Suprapubic skin (tissue), 4 donors: ENCODE measurements at regions not wholly inside any gene's neighbourhood (a gene's known extent, or its start where the extent isn't known, plus 50 kb on each side); places are given as distances from the start of the nearest gene placed in this dataset.
A peak's percentile ranks its signal among the peaks of the same experiment; 100 is the strongest.

Experiments
- CTCF ChIP-seq, 2 donors: fragments of 200-600 bp in 1 of 2; fragments of 450-650 bp in 1 of 2; sonication (generic) in 1 of 2; IDR thresholded peaks; one replicate each; pipeline ENCODE4 v1.5.1; 2016 to 2019; ENCODE audit warnings: antibody characterized with exemption in 2 of 2, mild to moderate bottlenecking in 1 of 2, moderate library complexity in 1 of 2
- EP300 ChIP-seq: sonication (generic); formaldehyde crosslinking; IDR thresholded peaks from one replicate; pipeline ENCODE4 v1.6.1; 2017; ENCODE audit warnings: antibody characterized with exemption
- POLR2AphosphoS5 ChIP-seq, 3 donors: sonication (generic); formaldehyde crosslinking; IDR thresholded peaks; one replicate each; pipeline ENCODE4 v1.6.1; 2017; ENCODE audit warnings: antibody characterized with exemption in 3 of 3

- no peak for TF ChIP-seq CTCF (IDR thresholded peaks at IDR 0.05)
- peak in 1 of 3 donors; percentile 17 for TF ChIP-seq POLR2AphosphoS5 (IDR thresholded peaks at IDR 0.05)
- TF ChIP-seq EP300: no peak
These were observed 567.3 kb upstream of the BTBD3 start for GRCh38 chr20:11350126-11351005.
